Skin of body (tissue), 1 donor: ENCODE measurements at regions not wholly inside any gene's neighbourhood (a gene's known extent, or its start where the extent isn't known, plus 50 kb on each side); places are given as distances from the start of the nearest gene placed in this dataset.
"Not testable (repeated sequence)": the region's sequence is repeated elsewhere in the genome, so short reads cannot be mapped to it uniquely, and the experiment has no call there.

Experiments used
- DNase-seq: peaks from one replicate; lab custom pipeline; 2025; lab: John Stamatoyannopoulos, UW

DNA sequence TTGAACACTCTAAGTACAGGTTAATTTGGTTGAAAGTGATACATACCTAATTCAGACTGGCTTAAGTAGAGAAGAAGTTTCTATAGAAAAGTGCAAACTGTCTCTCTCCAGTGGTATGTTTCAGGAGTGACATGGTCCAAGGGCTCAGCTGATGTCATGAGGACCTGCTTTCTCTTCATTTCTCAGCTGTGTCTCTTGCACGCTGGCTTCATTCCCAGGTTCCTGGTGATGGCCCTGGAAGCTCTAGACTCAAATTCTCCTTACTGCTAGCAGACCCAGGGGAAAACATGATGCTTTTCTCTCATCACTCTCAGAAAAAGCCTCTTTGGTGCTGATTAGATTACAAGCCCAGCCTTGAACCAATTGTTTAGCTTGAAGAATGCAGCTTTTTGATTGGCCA is 211.9 kb upstream of the CLINT1 start:
- no peak for DNase-seq

DNA sequence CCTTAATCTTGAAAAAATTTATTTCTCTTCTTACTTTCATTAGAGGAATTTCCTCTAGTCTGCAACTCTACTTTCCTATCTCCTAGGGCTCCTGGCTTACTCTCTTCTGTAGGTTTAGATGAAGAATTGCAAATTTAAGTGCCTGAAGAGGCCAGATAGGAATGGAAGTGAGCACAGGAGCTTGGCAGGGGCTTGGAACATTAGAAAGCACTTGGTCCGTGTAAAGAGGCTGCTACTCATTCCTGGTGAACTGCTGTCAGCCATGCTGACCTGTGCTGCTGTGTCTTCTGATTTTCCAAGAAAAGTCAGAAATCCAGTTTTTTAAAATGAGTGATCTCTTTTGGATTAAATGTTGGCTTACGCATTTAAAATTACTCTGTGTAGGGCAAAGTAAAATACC is 210.9 kb upstream of the CLINT1 start:
- DNase-seq, result no peak

DNA sequence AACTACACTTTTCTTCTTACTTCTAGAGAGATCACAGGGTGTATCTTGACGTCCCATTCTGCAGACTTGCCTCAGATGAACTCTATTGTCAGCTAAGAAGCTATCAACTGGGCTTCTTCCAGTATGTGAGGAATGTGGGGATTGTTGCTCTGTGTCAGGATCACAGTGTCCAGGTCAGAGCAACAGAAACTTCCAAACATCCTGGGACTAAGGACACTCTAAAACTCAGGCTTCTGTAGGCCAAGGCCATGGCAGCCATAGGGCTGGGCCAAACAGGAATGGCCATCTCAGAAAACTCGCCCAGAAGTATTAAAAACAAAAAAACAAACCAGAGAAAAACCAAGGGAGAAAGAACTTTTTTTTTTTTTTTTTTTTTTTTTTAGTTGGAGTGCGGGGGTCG is 210.0 kb upstream of the CLINT1 start:
- no peak for DNase-seq

DNA sequence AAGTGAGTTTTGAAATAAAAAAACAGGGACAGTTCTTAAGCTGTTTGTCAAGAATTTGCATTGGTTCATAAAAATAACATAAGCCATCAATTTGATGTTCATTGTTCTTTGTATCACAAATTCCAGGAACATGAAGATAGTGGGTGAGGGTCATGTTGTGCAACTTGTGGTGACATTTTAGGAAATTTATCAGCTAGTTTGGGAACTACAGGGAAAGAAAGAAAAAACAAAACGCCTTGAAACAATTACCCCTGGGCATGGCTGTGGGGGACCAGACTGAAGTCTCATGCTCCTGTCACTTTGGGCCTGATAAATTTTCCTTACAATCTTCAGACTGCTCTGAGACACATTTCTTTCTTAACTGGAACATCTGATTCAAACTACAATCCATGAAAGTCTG is 207.1 kb upstream of the CLINT1 start:
- no peak for DNase-seq

DNA sequence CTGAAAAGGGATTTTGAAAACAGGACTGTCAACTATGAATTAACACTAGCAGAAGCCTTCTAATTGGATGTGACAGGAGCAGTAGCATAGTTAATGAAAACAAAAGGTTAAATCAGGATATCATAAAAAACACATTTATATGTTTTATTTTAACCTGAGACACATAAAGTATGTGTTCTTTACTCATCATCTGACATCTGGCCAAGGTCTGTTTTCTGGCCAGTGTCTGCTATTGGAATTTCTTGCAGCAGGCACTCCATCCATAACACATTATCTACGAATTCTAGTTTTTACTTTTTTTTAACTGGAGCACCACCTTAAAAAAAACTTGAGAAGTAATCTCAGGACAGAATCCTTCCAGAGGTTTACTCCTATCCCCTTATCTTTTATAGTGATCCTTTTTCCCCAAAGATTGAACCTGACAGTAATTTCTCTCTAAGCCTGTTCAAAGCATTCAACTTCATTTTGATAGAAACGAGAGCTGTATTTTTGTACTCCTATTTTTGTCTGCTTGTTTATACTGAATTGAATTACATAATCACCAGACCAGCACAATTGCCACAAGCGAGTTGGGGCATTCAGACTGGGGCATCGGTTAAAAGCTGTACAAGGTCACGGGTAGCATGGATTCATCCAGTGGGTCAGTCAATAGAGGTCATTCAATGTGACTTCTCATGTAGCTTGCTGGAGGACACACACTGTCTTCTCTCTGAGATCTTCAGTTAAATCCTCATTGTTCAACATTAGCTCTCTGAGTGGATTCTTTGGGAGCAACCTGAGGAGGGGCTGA is 205.6 kb upstream of the CLINT1 start:
- DNase-seq, result no peak

DNA sequence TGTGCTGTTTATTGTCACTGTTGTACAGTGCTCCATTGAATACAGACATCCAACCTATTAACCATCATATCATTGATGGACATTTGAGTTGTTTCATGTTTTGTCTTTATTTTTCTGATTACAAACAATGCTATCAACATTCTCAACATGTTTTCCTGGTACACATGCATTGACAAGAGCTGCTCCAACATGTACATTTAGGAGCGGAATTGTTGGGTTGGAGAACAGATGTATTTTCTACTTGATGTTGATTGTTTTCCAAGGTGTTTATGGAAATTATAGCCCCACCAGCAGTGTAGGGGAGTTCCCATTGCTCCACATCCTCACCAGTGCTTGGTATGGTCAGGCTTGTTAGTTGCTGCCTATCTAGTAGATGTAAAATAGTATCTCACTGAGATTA is 204.1 kb upstream of the CLINT1 start:
- no peak for DNase-seq

DNA sequence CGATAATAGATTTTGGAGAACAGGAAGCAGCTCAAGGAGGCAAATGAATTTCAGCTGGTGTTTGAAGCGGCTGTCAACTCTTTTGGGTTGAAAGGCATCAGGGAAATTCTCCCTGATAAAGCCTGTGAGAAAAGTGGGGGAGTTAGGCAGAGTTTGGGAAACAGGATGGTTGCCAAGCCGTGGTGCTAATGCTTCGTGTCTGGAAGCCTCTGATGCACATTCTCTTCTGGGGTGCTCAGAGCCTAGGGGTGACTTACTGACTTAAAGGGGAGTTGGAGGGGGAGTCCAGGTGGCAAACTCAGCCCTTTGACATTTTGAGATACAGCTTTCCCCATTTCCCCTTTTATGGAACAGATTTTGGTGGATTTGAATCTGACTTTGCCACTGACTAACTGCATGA is 202.5 kb upstream of the CLINT1 start:
- DNase-seq, result no peak

DNA sequence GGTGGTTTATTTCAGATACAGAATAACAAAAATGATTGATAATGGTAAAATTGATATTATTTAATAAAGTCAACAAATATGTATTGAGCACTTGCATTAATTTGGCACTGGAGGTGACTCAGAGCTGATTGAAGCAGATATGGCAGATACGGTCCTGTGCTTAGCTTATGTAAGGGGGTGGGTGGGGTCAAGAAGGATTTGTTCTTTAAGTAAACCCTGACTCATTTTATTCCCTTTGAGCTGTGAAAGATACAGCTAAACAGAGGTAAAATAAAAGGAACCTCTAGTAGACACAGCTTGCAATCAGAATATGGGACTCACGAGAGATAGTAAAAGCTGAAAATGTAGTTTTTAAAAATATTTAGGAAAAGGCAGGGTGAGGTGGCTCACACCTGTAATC is 201.3 kb upstream of the CLINT1 start:
- DNase-seq, result no peak

DNA sequence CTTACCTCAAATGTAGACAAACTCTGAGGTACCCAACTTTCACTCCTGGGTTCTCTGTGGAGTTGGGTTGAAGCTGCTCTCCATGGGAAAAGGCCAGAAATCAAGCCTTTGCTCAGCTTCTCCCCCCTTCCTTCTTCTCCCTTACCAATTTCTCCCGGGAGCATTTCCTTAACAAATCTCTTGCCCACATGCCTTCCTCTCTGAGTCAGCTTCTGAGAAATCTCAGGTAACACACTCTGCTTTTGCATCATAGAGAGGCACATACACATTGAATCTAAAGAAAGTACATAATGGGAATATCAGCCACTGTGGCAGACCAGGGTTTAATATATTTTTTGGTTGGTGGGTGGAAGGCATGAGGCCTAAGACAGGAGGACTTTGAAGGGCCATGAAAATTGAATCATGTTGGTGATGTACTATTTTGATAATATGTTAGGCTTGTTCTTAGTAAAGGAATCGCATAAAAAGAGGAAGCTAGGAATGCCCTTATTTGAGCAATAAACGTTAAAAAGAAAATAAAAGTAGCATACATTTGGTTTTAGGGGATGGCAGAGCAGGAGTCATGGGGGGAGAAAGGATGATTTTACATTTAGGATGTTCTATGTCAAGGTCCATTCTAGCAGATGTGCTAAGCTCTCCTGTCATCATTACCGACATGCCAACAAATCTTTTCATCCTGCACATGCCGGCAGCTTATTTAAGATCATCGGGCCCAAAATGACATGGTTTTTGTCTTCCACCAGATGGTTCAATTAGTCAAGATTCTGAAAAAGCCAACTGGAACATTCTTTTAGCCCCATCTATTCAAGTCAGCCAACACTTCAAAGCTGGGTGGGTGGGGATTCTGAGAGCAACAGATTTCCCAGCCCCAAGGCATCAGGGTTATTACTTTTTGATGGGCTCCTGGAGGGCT is 199.5 kb upstream of the CLINT1 start:
- DNase-seq, result no peak

DNA sequence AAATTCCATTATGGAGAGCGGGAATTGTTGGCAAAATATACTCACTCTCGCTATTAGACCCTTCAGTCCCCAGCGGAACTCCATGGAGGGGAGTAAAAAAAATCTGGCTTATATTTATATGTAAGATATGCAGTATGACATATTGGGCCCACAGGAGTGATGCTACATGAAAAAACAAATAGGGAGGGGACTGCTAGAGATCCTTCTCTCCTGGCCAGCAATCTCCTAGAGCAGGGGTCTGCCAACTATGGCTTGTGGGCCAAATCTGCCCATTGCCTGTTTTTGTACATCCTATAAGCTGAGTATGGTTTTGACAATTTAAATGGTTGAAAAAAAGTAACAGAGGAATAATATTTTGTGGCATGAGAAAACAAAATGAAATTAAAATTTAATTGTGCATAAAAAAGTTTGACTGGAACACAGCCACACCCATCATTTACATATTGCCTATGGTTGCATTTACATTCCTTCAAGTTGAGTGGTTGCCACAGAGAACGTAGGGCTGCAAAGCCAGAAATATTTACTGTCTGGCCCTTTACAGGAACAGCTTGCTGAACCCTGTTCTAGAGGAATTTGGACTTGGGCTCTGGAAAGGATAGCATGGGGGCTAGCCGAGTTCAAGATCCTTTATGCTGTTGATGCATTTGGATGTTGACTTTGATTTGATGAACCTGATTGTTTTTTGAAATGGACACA is 197.3 kb upstream of the CLINT1 start:
- no peak for DNase-seq

DNA sequence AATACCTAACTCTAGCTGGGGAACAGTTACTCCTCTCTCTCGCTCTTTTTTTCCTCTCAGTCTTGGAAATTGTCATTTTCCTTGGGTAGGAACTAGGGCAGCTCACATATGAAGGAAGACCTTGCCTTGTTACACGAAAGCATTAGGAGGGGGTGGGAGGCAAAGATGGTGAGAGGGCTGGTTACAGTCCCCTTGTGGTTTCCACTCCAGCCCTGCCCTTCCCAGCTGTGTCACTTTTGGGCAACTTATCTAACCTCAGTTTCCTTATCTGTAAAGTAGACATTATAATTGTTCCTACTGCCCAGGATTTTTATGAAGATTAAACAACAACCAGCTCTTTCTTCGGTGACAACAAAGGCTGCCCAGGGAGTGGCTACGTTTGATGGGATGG is 196.2 kb upstream of the CLINT1 start:
- DNase-seq, result no peak

DNA sequence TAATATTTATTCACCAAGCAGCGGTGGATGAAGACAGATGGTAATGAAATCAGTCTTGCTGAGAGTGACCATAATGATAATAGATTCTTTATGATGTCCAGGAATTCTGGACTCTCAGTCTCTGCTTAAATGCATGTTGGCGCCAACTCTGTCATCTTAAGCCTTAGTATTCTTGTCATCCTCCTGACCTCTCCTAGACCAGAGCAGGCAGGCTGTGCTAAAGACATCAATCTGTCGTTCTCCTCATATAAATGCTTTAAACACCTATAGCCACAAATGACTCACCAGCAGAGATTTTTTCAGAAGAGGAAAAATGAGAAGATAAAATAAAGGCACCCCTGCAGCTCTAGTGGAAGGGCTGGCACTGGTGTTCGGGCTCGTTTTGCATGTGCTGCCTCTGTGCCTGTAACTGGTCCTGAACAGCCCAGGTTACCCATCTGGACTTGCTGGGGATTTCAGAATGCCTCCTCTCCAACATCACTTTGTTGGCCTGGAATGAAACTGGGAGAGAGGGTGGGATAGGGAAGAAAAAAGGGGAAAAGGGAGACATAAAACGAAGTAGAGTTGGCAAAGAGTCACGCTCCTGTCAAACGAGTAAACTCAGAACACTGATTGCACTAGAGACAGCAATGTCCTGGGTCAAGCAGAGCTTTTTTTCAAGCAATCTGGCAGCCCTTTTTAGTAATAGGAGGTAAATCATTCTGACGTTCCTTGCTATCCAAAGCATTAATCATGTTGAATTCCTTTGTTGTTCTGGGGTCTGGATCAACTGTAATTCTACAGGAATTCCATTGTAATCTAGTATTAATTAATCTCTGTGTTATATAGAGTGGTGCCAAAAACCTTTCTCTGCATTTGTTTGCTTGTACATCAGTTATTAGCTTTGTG is 195.5 kb upstream of the CLINT1 start:
- DNase-seq, result no peak

DNA sequence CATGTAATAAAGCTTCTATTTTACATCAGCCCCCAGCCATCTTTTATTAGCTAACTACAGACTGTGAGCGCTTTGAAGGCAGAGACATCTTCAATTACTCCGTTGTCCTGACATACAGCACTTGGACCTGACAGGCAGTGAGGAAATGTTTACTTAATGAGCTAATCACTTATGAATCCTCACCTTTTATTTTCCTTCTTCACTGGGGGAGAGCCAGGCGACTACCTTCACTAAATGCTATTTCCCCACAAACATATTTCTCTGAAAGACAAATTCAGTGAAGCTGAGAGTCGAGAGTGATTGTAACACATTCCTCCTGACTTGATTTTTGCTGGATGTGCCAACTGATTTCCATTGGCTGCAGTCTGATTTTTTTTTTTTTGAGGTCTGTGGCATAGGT is 192.1 kb upstream of the CLINT1 start:
- DNase-seq, result no peak

DNA sequence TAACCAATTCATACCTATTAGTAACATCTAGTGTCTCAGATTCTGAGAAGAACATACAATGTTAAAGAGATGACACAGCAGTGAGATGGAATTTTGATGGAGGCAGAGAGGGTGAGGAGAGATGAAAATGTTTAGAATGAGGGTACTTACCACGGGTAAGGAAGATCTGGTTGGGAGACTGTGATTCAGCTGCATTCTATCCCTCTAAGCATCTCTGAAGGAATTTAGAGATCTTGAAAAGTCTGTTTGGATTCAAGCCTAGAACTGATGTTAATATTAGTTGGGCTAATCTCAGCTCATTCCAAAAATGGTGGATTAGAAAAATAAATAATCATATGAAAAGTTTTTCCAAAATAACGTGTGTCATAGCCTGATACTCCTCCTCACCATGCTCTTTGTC is 191.5 kb upstream of the CLINT1 start:
- no peak for DNase-seq

DNA sequence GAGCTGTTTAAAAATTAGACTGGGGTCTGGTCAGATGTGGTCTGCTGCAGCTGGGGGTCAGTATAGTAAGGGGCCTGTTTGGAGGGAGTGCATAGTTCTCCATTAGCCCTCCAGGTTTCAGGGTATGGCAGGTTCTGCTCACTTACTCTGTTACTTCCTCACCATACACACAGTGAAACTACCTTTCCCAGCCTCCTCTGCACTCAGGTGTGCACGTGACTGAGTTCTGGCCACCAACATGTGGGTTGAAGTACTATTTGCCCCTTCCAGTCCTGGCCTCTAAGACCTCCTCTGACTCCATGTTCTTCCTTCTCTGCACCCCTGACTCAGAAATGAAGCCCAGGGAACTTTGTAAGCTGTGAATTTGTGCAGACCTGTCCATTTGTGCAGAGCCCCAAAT is 190.5 kb upstream of the CLINT1 start:
- no peak for DNase-seq

DNA sequence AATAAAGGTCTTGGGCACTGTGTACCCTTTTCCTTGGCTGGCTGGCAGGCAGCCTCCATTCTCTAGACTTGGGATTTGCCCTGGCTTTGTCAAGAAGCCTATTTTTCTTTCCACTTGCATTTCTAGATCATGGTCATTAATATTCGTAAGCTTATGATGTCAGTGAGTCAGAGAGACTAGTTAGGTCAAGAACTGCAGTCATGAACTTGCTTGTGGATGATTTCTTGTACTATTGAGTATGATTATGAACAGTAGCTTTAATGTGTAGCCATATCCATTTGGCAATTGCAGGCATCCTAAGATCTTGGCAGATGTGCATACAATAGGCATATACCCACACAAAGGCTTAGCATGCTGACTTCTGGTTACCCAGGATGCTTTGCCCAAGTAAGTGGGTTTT is 186.8 kb upstream of the CLINT1 start:
- no peak for DNase-seq

DNA sequence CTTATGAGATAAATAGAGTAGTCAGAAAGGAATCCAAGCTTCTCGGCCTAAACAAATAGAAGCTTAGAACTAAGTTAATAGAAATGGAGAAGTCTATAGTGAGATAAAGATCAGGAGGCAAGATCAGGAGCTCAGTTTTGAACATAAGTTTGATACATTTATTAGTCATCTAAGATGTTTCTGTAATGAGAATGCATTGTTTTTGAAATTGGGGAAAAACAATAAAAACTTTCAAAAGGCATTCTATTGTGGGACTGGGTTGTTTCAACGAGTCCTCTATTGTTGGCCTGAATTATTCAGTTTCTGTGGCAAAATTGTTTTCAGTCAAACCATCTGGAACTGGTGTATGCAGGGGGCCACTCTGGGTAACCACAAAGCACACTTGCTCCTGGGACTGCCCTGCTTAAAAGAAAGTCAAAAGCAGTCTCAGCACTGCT is 181.0 kb upstream of the CLINT1 start:
- no peak for DNase-seq

DNA sequence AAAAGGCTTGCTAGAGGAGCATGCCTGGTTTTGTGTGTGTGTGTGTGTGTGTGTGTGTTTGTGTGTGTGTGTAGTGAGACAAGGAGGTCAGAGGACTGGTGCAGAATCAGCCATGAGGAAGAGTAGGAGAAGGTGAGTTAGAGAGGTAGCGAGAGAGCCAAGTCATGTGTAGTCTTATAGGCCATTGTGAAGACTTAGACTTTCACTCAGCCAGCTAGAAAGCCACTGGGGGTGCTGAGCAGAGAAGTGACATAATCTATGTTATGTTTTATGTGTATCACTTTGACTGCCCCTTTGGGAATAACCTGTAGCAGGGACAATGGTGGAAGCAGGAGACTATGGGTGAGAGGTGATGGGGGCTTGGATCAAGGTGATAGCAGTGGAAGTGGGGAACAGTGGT is 180.5 kb upstream of the CLINT1 start:
- DNase-seq, result no peak

DNA sequence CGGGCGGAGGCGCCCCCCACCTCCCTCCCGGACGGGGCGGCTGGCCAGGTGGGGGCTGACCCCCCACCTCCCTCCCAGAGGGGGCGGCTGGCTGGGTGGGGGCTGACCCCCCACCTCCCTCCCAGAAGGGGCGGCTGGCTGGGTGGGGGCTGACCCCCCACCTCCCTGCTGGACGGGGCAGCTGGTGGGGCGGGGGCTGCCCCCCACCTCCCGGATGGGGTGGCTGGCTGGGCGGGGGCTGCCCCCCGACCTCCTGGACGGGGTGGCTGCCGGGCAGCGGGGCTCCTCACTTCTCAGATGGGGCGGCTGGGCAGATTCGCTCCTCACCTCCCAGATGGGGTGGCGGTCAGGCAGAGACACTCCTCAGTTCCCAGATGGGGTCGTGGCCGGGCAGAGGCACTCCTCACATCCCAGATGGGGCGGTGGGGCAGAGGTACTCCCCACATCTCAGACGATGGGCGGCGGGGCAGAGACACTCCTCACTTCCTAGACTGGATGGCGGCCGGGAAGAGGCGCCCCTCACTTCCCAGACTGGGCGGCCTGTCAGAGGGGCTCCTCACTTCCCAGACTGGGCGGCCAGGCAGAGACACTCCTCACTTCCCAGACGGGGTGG is 178.1 kb upstream of the CLINT1 start:
- not testable (repeated sequence) for DNase-seq

DNA sequence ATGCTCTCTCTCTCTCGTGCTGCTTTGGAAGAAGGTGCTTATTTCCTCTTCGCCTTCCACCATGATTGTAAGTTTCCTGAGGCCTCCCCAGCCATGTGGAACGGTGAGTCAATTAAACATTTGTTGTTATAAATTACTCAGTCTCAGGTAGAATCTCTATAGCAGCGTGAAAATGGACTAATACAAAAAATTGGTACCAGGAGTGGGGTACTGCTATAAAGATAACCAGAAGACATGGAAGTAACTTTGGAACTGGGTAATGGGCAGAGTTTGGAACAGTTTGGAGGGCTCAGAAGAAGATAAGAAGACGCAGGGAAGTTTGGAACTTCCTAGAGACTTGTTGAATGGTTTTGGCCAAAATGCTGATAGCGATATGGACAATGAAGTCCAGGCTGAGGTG is 175.6 kb upstream of the CLINT1 start:
- not testable (repeated sequence) for DNase-seq

DNA sequence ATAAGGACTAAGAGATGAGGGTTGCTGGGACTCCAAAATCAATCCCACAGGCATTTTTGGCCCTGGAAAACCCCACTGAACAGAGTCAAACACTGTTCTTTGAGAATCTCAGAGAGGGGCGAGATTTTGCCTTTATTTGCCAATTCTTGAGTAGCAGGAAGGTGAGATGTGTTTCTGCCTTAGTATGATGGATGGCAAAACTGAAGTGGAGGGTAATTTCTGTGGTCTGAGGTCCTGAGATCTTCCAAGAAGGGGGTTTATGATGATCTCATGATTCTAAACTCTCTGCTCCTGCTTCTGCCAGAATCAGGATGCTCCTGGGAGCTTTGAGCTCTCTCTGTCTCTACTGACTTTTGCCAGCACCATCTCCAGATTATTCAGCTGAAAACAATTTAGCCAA is 174.8 kb upstream of the CLINT1 start:
- no peak for DNase-seq
